ENCODE measurements at regions not wholly inside any gene's neighbourhood (a gene's known extent, or its start where the extent isn't known, plus 50 kb on each side); places are given as distances from the start of the nearest gene placed in this dataset.

GRCh38 chr4:13865871-13866669, 238.5 kb upstream of the BOD1L1 start:
- POLR2A ChIA-PET (ENCODE audit: unreplicated experiment), result interaction anchor here (0.7 kb wide), 1 partner anchor 55 kb away, joined by 6 read pairs; no protein-coding TSS in a partner anchor
- TF ChIP-seq EZH2 (IDR thresholded peaks at IDR 0.05; ENCODE audit: low read length, unreplicated experiment), result no peak
- TF ChIP-seq, protein P1, sequence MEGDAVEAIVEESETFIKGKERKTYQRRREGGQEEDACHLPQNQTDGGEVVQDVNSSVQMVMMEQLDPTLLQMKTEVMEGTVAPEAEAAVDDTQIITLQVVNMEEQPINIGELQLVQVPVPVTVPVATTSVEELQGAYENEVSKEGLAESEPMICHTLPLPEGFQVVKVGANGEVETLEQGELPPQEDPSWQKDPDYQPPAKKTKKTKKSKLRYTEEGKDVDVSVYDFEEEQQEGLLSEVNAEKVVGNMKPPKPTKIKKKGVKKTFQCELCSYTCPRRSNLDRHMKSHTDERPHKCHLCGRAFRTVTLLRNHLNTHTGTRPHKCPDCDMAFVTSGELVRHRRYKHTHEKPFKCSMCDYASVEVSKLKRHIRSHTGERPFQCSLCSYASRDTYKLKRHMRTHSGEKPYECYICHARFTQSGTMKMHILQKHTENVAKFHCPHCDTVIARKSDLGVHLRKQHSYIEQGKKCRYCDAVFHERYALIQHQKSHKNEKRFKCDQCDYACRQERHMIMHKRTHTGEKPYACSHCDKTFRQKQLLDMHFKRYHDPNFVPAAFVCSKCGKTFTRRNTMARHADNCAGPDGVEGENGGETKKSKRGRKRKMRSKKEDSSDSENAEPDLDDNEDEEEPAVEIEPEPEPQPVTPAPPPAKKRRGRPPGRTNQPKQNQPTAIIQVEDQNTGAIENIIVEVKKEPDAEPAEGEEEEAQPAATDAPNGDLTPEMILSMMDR (conservative IDR thresholded peaks at IDR 0.05; ENCODE audit: low read depth, low read length), result no peak
- TF ChIP-seq EZH2phosphoT487 (IDR thresholded peaks at IDR 0.05; ENCODE audit: borderline replicate concordance, low read length), result no peak

GRCh38 chr4:13866881-13867280, 239.4 kb upstream of the BOD1L1 start:
- no peak overlapping the region for H3K4me2 ChIP-seq (ENCODE audit: low read length)
- H3K4me1 ChIP-seq (ENCODE audit: insufficient read depth, low read length), result peaks cover 12% of the 10 kb centered on the region
- DNase-seq, result peak; percentile 24
- CTCF ChIA-PET, result no interaction called here
- H2AFZ ChIP-seq (ENCODE audit: low read length), result no peak overlapping the region
- no peaks in the 10 kb centered on the region for H4K20me1 ChIP-seq (ENCODE audit: low read length)
- H3K9ac ChIP-seq (ENCODE audit: low read length), result no peak overlapping the region
- H3K36me3 ChIP-seq (ENCODE audit: low read depth, low read length), result no peaks in the 10 kb centered on the region; the same call in 1 of the 2 replicates
- no peak for ATAC-seq
- intact Hi-C loops (cut with micrococcal nuclease), result loop anchor here (5.0 kb wide), 1 partner anchor 210 kb away; no protein-coding TSS in a partner anchor
- peaks cover 7% of the 10 kb centered on the region; the same call in 1 of the 2 replicates for H3K9me3 ChIP-seq (ENCODE audit: low read length)
- POLR2A ChIA-PET (ENCODE audit: unreplicated experiment), result interaction anchor here (0.7 kb wide), 1 partner anchor 54 kb away, joined by 6 read pairs; no protein-coding TSS in a partner anchor
- no peaks in the 10 kb centered on the region for H3K79me2 ChIP-seq (ENCODE audit: low read length)
- no peaks in the 10 kb centered on the region for H3F3A ChIP-seq (ENCODE audit: low read length, unreplicated experiment)
- TF ChIP-seq EZH2phosphoT487 (IDR thresholded peaks at IDR 0.05; ENCODE audit: borderline replicate concordance, low read length), result no peak
- no peak for TF ChIP-seq EZH2 (IDR thresholded peaks at IDR 0.05; ENCODE audit: low read length, unreplicated experiment)
- TF ChIP-seq, protein P1 (conservative IDR thresholded peaks at IDR 0.05; ENCODE audit: low read depth, low read length), result no peak
- H3K27ac ChIP-seq (ENCODE audit: low read length), result peak overlapping the region; percentile 44; the same call in 1 of the 2 replicates
- no peaks in the 10 kb centered on the region for H3K9me2 ChIP-seq (replicated peaks; ENCODE audit: low read length)
- no peak overlapping the region for H3K4me3 ChIP-seq (ENCODE audit: low read length)
- H3K27me3 ChIP-seq (ENCODE audit: low read length), result no peaks in the 10 kb centered on the region
- BruUV-seq (replicated peaks), result no TSS peak

More at GRCh38 chr4:13865871-13866669, 238.5 kb upstream of the BOD1L1 start:
- no peaks in the 10 kb centered on the region for H4K20me1 ChIP-seq (ENCODE audit: low read length)
- peaks cover 7% of the 10 kb centered on the region; the same call in 1 of the 2 replicates for H3K9me3 ChIP-seq (ENCODE audit: low read length)
- ATAC-seq (peak; percentile 74), DNase-seq (peak; percentile 63)
- CTCF ChIA-PET, result interaction anchor here (0.6 kb wide), 1 partner anchor 387 kb away, joined by 3 read pairs; no protein-coding TSS in a partner anchor
- peak overlapping the region; percentile 44 for H3K27ac ChIP-seq (ENCODE audit: low read length)
- no peak overlapping the region for H3K9ac ChIP-seq (ENCODE audit: low read length)
- peak overlapping the region; percentile 53 for H2AFZ ChIP-seq (ENCODE audit: low read length)
- no peaks in the 10 kb centered on the region; the same call in 1 of the 2 replicates for H3K36me3 ChIP-seq (ENCODE audit: low read depth, low read length)
- BruUV-seq (replicated peaks), result no TSS peak
- H3K79me2 ChIP-seq (ENCODE audit: low read length), result no peaks in the 10 kb centered on the region
- intact Hi-C loops (cut with micrococcal nuclease), result loop anchor here (5.0 kb wide), 1 partner anchor 209 kb away; no protein-coding TSS in a partner anchor
- H3K9me2 ChIP-seq (replicated peaks; ENCODE audit: low read length), result no peaks in the 10 kb centered on the region
- H3K4me1 ChIP-seq (ENCODE audit: insufficient read depth, low read length), result peaks cover 12% of the 10 kb centered on the region
- no peaks in the 10 kb centered on the region for H3K27me3 ChIP-seq (ENCODE audit: low read length)
- H3K4me2 ChIP-seq (ENCODE audit: low read length), result 0 out of 2 replicates have a peak overlapping the region, but pooled peaks have one; percentile 10
- H3F3A ChIP-seq (ENCODE audit: low read length, unreplicated experiment), result no peaks in the 10 kb centered on the region
- no peak overlapping the region for H3K4me3 ChIP-seq (ENCODE audit: low read length)
